Stimulated activated CD4-positive, alpha-beta T cell treated with anti-CD3 and anti-CD28 coated beads, Interleukin-4, amount 100 ng/mL, for 4 hours (primary cell): ENCODE measurements at regions not wholly inside any gene's neighbourhood (a gene's known extent, or its start where the extent isn't known, plus 50 kb on each side); places are given as distances from the start of the nearest gene placed in this dataset.

Experiments
- DNase-seq, 2 experiments: peaks; one replicate each; pipeline ENCODE4 v3.0.0-alpha.2; 2020

DNA sequence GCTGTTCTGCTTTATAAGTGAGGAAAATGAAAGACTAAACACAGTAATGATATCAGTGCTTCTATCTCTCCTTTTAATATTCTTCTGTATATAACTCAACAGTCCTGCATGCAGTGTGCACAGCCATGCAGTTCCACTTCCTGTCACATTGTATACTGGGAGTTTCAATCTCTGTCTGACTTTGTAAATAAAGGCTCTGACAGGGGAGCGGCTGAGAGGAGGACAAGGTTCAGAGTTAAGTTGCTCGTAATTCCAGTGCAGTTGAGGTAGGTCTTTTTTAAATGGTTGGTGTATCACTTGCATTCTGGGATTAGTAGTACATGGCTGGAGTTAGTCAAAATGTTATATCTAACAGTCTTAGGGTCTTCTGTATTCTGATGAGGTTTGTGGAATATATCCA lies 264.5 kb downstream of the OLFM3 start:
- DNase-seq, result no peak

- no peak for DNase-seq
Observed at GRCh38 chr1:101733340-101733739, 263.4 kb downstream of the OLFM3 start.

- no peak for DNase-seq
Observed at GRCh38 chr1:101738475-101738874, 258.3 kb downstream of the OLFM3 start.

DNA sequence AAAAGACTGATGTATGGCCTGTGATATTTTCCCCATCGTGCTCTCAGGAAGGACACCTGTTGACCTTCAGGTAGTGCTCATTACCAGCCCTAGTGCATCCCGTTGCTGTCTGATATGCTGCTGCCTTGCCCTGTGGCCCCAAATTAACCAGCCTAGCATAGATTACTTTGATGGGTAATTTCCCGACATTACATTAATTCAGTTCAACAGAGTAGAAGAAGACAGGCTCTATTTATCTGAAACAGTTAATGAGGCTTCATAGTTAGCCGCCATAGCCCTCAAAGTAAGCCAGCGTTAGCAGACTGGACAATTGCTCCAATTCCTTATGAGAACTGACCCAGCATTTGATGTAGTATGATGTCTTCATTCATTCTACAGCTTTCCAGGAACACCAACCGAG lies 257.6 kb downstream of the OLFM3 start:
- DNase-seq, result no peak

GRCh38 chr1:101739826-101740330 lies 256.8 kb downstream of the OLFM3 start:
- DNase-seq, result no peak

DNA sequence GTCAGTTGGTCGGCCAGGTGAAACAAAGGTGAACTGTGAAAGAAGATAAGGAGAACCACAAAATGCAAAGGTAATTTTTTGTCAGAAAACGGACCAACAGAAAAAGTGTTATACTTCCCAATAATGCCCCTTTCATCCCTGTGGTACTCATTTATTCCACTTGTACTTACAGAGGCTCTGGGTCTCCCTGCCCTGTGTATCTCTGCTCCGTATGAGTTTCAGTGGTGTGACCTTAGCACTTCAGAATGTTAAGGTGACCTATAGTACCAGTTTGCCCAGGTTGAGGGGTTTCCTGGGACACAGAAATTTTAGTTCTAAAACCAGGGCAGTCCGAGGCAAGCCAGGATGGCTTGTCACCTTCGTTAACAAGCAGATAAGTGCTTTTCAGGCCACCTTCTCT lies 254.8 kb downstream of the OLFM3 start:
- DNase-seq, result no peak

DNA sequence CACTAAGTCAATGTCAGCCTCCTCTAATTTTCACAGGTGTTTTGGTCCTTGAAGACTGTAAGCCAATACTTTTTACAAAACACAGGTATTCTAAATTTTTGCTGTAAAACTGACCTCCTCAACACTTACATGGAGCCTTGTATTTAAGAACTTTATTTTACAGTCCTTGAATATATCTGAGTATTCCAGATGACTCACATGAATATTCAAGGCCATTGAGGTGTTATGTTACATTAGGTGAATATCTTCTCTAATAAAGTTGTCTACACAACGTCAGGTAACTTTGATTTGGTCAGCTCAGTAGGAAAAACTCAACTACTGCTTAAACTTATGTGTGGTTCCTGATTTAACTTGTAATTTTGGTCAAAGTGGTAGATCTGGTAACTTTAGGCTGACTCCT lies 254.2 kb downstream of the OLFM3 start:
- no peak for DNase-seq

- DNase-seq, result no peak
Observed at GRCh38 chr1:101745551-101746270, 251.0 kb downstream of the OLFM3 start.

DNA sequence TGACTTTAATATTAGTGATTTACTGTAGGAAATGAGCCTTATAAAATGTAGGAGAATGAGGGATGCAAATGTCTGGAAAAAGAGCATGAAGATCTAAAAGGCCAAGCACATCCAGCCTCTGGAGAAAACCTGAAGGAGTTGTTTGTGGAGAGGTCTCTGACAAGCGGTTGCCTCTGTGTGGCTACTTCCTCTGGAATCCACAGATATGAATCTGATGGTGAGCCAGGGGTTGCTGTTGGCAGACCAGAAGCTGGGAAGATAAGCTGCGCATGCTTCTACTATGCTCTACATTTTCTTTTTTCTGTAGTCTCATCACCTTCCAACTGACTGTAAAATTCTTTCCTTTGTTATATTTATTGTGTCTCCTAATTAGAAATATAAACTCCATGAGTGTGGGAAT lies 248.6 kb downstream of the OLFM3 start:
- DNase-seq, result no peak
